Thyroid gland (tissue), 4 donors: ENCODE measurements at regions not wholly inside any gene's neighbourhood (a gene's known extent, or its start where the extent isn't known, plus 50 kb on each side); places are given as distances from the start of the nearest gene placed in this dataset.
"Not testable (repeated sequence)": the region's sequence is repeated elsewhere in the genome, so short reads cannot be mapped to it uniquely, and the experiment has no call there.

Experiments
- CTCF ChIP-seq, 6 experiments: fragments of 200-600 bp in 3 of 6; fragments of 450-650 bp in 3 of 6; sonication (generic) in 3 of 6; IDR thresholded peaks; one replicate each; pipeline ENCODE4 v1.5.1; 2016 to 2019; ENCODE audit warnings: antibody characterized with exemption in 6 of 6, mild to moderate bottlenecking in 2 of 6, inconsistent platforms in 1 of 6, moderate library complexity in 1 of 6
- POLR2A ChIP-seq, 2 donors: fragments of 450-650 bp; IDR thresholded peaks; one replicate each; pipeline ENCODE4 v1.6.1; 2017; ENCODE audit warnings: antibody characterized with exemption in 2 of 2, mild to moderate bottlenecking in 2 of 2, moderate library complexity in 1 of 2

GRCh38 chr22:25309586-25309985 is 90.1 kb downstream of the CRYBB2 start:
- not testable (repeated sequence) for TF ChIP-seq CTCF, POLR2A (IDR thresholded peaks at IDR 0.05)
